ENCODE measurements at regions not wholly inside any gene's neighbourhood (a gene's known extent, or its start where the extent isn't known, plus 50 kb on each side); places are given as distances from the start of the nearest gene placed in this dataset.

GRCh38 chr1:67991546-67991945, 58.9 kb downstream of the DIRAS3 start:
- no peak for DNase-seq

DNA sequence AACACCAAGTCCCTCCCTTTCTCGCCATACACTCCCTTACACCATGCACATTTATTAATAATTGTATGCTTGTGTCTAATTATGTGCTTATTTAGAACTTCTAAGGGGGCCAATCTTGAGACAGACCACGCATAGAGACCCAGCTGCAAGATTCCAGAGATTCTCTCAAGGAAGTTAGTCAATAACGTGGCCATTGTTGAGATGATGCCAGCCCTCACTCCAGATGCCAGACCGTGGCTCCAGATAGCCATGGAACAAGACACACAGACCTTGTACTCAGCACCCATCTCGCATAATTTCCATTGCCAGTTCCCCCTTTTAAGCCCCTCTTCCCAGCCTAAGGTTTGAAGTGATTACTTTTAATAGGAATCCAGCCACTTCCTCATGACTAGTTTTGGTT, 62.4 kb downstream of the DIRAS3 start:
- no peak for DNase-seq

- peak; percentile 94 for DNase-seq
Measured at GRCh38 chr1:67987046-67987799, 63.2 kb downstream of the DIRAS3 start.

- DNase-seq = no peak
Measured at GRCh38 chr1:67983867-67984266, 66.6 kb downstream of the DIRAS3 start.

DNA sequence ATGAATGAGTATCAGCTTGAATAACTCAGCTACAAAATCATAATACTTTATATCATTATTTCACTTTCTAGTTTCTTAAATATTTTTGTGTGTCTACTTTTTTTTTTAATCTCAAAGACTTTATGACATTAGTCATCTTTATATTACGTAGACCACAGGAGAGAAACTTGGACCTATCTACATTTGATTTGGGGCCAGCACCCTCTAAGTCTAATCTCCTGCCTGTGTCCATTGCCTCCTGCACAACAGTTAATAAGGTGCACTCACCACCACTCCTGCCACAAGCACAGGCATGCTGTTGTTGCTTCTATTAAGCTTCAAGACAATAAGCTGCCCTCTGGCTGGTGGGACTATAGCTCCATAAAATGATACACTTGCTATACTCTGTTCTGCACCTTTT, 70.4 kb downstream of the DIRAS3 start:
- peak; percentile 61 for DNase-seq

GRCh38 chr1:67979532-67979931, 70.9 kb downstream of the DIRAS3 start:
- DNase-seq = no peak

DNA sequence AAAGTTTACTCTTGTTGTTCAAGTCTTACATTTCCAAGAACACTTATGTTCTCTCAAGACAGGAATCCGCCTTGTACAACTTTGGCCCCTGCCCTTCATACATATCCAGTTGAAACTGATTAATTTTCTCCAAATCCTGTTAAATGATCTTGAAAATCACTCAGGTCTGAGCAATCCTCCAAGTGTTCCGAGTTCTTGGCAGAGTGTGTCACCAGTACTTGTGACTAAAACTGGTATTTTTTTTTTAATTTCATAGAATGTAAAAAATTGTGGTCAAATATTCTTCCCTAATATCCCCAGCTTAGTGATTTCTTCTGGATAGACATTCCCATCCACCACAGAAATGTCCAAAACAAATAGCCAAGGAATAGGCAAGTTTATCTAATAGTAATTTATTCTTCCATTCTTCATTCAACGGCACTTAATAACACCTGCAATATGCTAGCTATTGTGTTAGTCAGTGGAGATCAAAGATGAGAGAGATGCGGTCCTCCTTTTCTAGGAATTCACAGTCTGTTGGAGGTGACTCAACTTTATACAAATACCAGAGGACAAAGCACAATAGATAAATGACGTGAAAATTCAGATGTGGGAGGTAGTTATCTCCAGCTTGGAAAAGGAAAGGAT, 71.4 kb downstream of the DIRAS3 start:
- DNase-seq = peak; percentile 89

DNA sequence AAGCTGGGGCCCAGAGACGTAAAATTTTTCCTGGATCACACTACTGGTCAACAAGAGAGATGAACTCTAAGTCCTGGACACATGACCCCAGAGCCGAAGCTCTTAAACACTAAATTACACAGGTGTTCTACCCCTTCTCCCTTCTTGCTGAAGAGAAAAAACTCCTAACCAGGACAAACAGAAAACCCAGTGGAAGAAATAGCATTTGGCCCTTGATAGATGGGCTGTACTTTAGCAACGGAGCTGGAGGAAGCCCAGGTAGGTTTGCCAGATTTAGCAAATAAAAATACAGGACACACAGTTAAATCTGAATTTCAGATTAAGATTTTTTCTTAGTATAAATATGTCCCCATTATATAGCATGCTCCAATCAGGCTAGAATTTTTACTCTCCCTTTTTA, 72.7 kb downstream of the DIRAS3 start:
- no peak for DNase-seq

GRCh38 chr1:67973051-67973450, 77.4 kb downstream of the DIRAS3 start:
- DNase-seq = no peak

DNA sequence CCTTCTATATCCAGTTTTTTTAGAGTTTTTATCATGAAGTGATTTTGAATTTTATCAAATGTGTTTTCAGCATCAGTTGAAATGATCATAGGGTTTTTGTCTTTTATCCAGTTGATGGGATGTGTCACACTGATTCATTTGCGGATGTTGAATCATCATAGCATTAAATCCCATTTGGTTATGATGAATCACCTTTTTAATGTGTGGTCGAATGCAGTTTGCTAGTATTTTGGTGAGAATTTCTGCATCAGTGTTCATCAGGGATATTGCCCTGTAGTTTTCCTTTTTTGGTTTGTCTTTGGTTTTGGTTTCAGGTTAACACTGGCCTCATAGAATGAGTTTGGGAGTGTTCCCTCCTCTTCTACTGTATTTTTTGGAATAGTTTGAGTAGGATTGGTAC, 80.3 kb downstream of the DIRAS3 start:
- peak; percentile 83 for DNase-seq

GRCh38 chr1:67969446-67969845, 81.0 kb downstream of the DIRAS3 start:
- DNase-seq = no peak

DNA sequence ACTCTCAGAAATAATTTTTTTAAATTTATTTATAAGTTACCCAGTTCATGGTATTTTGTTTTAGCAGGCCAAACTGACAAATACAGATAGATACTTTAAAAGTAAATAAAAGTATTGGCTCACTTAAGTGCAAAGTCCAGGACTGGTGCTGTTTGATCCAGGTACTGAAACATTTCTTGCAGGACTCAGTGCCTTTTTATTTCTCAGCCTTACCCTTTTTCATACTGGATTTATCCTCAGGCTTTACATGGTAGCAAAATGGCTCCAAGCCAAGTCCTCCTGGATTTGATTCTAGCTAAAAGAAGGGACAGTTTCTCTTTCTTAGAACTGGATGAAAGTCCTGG, 83.8 kb downstream of the DIRAS3 start:
- DNase-seq = no peak

DNA sequence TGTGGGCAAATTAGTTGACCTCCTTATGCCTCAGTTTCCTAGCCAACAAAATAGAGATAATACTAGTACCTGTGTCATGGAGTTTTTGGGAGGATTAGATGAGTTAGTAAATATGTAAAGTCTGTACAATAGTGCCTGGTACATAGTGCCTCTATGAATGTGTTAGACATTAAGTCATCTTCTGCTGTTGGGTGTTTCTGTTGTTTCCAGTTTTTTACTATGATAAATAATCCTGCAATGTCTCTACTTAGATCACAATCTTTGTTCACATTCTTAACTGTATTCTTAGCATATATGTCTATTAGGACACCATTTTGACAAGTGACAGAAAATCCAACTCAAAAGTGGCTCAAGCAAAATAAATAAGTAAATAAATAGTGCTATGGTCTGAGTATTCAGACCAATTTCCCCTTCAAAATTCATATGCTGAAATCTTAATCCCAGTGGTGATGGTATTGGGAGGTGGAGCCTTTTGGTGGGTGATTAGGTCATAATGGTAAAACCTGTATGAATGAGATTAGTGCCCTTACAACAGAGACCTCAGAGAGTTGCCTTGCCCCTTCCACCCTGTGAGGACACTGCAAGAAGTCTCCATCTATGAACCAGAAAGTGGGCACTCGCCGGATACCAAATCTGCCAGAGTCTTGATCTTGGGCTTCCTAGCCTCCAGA, 84.3 kb downstream of the DIRAS3 start:
- DNase-seq = no peak

- no peak for DNase-seq
Measured at GRCh38 chr1:67963263-67963662, 87.2 kb downstream of the DIRAS3 start.

DNA sequence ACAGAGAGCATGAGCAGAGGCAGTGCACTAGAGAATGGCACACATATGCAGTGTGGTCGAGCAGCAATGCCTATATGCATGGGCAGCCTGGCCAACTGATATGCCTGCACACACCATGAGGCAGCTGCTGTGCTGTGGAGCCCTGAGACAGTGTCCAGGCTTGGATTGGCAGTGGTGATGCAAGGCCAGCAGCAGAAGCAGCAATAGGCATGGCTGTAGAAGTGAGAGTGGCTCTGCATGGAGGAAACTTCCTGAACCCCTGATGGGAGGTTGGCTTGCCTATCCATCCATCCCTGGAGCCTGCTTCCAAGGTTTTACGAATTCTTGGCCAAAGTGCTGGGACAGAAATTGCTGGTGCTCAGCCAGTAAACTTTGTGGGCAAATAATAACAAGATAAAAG, 89.7 kb downstream of the DIRAS3 start:
- no peak for DNase-seq

- DNase-seq = no peak
Measured at GRCh38 chr1:67958472-67958871, 92.0 kb downstream of the DIRAS3 start.

GRCh38 chr1:67957066-67957465, 93.4 kb downstream of the DIRAS3 start:
- DNase-seq = no peak

DNA sequence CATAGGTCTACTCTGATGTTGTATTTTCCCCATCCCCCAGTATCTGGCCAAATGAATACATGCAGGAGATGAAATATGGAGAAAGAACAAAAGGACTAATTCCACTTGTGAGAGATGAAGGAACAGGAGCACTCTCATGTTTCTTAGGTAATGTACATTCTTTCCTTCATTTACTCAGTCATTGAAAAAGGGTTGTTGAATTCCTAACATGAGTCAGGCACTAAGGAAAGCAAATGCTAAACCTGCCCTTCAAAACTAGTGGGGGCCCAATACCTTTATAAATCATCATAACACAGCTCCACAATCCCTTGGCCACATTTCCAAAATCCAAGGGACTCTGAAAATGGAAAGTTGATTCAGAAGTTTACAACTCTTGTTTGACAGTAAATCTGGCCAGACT, 94.3 kb downstream of the DIRAS3 start:
- no peak for DNase-seq

GRCh38 chr1:67955591-67955990, 94.8 kb downstream of the DIRAS3 start:
- no peak for DNase-seq

GRCh38 chr1:67953301-67953700, 97.1 kb downstream of the DIRAS3 start:
- DNase-seq = no peak

- DNase-seq = peak; percentile 33
Measured at GRCh38 chr1:67952071-67952470, 98.4 kb downstream of the DIRAS3 start.

GRCh38 chr1:67951014-67951413, 99.4 kb downstream of the DIRAS3 start:
- no peak for DNase-seq

DNA sequence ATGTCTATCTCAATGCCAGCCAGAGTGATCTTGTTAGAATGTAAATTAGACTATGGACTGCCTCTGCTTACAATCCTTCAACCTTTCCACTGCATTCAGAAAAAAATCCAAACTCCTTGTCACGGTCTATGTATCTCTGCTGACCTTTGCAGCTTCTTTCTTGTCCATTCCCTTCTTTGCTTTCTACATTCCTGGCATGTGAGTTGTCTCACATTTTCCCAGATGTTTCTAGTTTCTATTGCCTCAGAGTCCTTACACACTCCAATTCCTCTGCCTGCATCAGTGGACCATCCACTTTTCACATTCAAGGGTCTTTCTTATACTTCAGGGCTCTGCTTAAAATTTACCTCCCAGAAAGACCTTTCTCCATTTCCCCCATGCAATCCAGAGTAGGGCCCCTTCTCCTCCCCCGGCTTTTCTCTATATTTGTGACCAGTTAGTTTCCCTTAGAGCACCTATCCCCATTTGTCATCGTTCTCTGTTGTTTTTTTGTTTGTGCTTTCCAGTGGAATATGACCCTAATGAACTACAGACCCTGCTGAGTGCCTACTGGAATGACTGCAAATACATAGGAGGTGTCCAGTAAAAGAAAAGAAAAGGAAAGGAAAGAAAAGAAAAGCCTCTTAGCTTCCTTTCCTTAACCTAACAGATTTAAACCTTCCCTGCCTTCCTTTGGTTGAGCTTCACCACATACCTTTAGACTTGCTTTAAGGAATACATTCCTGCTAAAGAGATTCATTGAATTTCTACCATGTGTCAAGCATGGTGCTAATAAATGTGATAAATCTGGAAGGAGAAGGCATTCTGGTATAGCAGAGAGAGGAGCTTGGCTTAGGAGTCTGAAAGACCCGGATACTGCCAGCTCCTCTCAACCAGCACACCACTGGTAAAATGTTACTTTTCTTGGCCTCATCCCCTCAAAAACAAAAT, 102.0 kb downstream of the DIRAS3 start:
- DNase-seq = peak; percentile 37
